Cortex of kidney (tissue), 1 donor: ENCODE measurements at regions not wholly inside any gene's neighbourhood (a gene's known extent, or its start where the extent isn't known, plus 50 kb on each side); places are given as distances from the start of the nearest gene placed in this dataset.

Source experiments
- DNase-seq: peaks from one replicate; lab custom pipeline; 2025; lab: John Stamatoyannopoulos, UW

GRCh38 chr5:167753725-167754490 is 537.5 kb upstream of the WWC1 start:
- DNase-seq = no peak

DNA sequence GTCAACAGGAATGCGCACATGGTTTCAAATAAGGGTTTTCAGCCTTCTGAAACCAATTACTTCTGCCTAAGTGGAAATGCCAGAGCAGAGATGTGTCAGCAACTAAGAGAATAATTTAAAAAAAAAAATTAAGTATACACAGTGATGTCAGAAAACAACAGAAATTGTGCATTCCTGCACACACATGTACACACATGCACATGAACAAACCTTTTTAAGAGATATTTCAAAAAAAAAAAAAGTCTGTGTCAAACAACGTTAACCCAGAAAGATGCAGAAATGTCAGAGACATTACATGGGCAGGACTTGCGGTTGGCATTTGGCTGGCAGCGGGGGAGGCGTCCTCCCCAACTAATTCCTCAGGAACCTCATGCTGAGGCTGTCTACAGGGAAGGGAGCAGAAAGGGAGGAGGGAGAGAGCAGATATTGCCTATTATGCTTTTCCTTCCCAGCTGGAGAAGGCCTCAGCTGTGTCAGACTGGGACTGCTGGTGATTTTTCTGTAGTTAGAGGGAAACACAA is 536.9 kb upstream of the WWC1 start:
- no peak for DNase-seq

DNA sequence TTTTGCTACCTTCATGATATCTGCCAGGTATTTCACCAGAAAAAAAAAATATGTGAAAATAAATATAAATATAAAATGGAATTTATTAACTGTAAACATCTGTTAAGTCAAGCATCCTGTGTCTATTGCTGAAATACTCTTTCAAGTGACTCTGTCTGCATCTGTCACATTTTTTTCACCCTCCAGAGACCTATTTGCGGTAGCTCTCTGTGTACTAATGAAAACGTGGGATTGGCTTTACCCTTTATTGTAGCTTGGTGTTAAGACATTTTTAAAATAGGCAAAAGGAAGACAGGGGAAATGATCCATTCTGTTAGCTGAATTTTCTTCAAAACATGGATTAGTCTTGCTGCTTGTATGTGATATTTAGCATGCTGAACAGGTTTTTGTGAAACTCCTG is 536.0 kb upstream of the WWC1 start:
- DNase-seq = no peak

DNA sequence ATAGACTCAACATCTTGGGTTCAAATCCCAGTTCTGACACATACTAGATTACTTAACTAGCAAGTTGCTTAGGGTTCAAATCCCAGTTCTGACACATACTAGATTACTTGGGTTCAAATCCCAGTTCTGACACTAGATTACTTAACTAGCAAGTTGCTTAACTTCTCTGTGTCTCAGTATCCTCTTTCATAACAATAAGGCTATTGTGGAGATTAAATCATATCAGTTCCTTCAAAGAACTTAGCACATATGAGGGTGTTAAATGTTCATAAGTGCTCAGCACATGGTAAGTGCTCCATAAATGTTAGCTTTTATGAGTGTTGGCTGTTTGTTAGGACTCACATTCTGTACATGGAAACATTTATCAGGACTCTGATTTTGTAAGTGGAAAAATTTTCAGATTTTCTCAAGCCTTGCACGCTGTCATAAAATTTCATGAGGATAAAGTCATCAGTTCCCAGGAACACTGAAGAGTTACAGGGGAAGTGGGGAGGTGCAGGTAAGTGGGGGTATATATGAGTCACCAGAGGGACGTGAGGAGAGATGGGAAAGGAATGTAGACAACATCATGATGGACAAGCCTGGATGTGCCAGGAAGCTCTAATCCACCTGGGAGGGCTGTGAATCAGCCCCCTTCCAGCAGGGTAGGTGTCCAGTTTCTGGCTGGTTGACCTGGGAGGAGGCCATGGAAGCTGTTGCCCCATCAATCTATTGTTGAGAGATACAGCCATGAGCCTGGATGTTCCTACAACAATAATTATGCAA is 532.2 kb upstream of the WWC1 start:
- no peak for DNase-seq

DNA sequence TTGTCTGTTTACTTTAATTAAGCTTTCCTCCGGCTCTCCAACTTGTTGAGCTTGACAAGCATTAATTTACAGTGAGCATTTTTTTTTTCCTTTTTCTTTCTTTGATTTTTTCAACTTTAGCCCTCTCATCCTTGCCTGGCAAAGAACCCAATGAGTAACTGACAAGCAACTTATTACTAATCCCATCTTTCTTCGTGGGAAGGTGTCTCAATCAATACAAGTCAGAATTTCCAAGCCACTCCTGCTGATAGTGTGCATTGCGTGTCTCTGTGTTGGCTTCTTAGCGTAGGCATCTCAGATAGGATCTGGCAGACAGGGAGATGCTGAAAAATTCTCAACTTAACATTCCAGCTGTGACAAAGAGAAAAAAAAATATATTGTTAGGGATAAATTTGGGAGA is 527.7 kb upstream of the WWC1 start:
- DNase-seq = no peak

- no peak for DNase-seq
Measured at GRCh38 chr5:167764641-167765289, 526.7 kb upstream of the WWC1 start.

DNA sequence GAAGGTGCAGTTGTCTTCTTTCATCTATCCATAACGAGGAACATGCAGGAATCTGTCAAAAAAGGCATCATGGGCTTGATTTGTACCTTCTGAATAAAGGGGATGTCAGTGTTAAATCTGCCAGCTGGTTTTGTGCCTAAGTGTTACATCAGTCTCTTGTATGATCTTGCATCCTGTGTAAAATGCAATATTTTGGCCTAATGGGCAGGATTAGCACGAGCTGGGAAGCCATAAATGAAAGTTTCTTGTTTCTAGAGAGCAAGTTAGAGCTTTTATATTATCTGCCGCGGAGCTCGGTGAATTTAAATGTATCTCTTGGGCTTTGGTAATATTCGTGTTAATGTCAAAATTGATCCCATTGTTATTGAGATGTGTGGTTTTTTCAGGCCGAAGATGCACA is 526.1 kb upstream of the WWC1 start:
- DNase-seq = no peak

DNA sequence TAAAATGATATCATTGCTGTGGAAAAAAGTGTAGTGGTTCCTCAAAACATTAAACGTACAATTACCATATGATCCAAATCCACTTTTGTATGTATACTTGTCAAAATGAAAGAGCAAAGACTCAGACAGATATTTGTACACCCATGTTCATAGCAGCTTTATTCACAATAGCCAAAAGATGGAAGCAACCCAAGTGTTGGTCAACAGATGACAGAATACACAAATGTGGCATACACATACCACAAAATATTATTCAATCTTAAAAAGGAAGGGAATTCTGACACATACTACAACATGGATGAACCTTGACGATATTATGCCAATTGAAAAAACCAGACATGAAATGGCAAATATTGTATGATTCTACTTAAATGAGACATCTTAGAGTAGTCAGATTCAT is 524.5 kb upstream of the WWC1 start:
- no peak for DNase-seq

- no peak for DNase-seq
Measured at GRCh38 chr5:167767795-167768194, 523.6 kb upstream of the WWC1 start.

GRCh38 chr5:167769846-167770413 is 521.5 kb upstream of the WWC1 start:
- DNase-seq = no peak

- DNase-seq = no peak
Measured at GRCh38 chr5:167770461-167770860, 521.0 kb upstream of the WWC1 start.

DNA sequence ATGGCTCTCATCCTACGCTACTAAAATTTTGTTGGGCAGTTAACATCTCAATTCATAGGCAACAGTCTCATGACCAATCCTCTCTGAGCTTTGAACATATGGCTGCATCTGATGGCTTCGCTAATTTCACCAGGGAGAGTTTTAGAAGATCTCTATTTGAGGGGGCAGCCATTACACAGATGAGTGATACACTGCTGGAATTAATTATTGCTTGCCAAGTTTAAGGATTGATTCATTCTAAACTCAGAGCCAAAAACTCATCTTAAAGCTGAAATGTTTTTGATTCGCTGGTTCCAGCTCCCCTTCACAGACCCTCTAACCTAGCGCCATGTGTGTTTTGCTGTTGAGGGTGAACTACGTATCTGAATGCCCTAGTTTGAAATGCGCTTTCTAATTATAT is 519.9 kb upstream of the WWC1 start:
- DNase-seq = no peak

DNA sequence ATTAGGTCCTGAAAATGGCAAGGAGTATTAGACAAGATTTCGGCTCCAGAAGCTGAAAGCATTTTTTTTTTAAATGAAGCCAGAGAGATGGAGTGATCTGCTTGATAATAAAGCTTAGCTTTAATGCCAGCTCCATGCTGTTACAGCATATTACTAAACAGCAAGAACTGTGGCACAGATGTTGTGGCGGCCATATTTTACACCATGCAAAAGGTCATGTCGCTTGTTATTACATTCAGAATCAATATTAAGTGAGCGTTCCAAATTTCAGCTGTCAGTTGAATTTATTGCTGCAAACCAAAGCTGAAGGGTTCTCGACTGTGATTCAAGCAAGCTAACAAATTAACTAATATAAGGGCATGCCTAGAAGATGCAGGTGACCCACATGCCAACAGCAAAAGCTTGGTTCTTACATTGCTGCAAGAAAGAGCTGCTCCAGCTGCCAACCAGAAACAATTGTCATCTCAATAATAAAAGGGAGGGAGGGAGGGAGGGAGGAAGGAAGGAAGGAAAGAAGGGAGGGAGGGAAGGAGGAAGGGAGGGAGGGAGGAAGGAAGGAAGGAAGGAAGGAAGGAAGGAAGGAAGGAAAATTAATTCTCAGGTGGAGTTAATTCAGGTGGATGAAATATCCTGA is 517.7 kb upstream of the WWC1 start:
- DNase-seq = no peak

- DNase-seq = no peak
Measured at GRCh38 chr5:167777746-167778145, 513.7 kb upstream of the WWC1 start.

DNA sequence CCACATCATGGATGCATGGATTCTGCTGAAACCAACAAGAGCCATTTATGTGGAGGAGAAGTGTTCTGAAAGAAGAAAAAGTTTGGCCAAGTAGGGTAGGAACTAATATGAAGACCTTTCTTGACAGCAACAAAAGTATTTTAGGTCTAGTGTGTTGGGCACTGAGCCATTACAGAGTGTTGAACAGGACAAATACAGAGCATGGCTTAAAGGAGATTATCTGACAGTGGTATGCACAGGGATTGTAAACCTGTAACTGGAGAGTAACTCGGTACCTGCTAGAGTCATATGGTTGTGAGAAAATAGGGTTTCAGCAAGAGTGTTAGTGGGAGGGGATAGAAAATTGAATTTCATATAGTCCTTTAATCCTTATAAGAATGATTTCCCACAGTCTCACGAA is 513.2 kb upstream of the WWC1 start:
- DNase-seq = no peak

GRCh38 chr5:167779644-167780043 is 511.8 kb upstream of the WWC1 start:
- no peak for DNase-seq

DNA sequence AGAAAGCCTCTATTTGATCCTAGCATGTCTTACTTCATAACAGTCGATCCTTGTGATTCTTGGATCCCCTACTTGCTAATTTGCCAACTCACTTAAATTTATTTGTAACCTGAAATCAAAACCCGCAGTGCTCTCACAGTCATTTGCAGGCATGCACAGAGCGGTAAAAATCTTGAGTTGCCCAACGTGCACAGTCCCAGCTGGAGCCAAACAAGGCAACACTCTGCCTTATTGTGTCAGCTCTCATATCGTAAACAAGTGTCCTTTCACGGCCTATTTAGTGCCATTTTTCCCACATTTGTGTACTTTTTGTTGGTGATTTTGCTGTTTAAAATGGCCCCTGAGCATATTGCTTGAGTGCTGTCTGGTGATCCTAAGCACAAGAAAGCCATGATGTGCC is 511.3 kb upstream of the WWC1 start:
- DNase-seq = no peak

- no peak for DNase-seq
Measured at GRCh38 chr5:167783145-167783817, 508.2 kb upstream of the WWC1 start.

DNA sequence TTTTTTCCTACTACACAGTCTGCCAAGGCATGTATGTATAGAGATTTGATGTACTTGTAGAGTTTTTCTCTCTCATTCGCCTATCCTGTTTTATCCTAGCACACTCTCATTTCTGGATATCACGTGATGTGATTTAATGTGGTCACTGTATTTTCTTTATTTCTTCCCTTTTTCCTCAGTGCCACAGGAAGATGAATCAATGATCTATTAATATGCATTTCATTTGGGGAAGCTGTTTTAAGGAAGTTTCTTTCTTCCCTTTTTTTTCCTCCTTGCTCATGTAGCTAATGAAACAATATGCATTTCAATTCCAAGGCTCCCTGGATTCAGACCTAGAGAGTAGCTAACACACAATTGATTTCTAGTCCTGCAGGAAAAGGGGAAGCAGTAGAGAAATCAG is 506.3 kb upstream of the WWC1 start:
- no peak for DNase-seq

- DNase-seq = no peak
Measured at GRCh38 chr5:167785901-167786300, 505.5 kb upstream of the WWC1 start.

DNA sequence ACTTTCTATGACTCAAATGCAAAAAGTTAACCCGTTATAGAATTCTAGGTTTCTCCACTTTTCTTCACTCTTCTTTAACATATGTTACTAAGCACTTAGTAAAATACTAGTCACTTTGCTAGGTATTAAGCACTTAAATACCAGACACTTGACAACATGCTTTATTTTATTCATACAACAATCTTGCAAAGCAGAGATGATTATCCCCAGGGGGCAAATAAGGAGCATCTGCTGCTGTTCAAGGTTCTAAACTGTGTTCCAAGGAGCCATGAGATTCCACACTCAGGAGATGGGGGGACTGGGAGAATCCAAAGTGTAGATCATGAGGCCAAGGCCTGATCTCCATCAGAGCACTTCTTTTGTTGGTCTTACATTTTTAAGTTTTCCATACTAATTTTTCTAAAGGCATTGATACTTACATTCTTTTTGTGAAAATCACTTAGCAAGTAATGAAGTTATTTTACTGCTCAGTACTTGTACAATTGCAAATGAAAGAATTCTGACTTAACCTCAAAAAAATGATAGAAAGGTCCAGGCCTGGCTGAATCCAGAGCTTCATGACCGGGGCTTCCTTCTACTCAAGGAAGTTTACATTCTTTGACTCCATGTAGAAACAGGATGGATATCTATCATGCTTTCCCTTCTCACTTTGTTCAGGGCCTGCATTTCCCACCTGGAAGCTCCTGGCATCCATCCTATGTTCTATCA is 504.4 kb upstream of the WWC1 start:
- DNase-seq = no peak
